ENCODE measurements at regions not wholly inside any gene's neighbourhood (a gene's known extent, or its start where the extent isn't known, plus 50 kb on each side); places are given as distances from the start of the nearest gene placed in this dataset.

GRCh38 chr5:129821477-129822131 lies 73.7 kb downstream of the MINAR2 start:
- Histone ChIP-seq H3K4me3 (ENCODE audit: low read length) (no peak overlapping the region), H3K27ac (ENCODE audit: low read length) (no peak overlapping the region), H3K9me3 (ENCODE audit: control insufficient read depth, insufficient read depth, low read length) (no peaks in the 10 kb centered on the region), H3K27me3 (ENCODE audit: control insufficient read depth, insufficient read depth, low read length) (no peaks in the 10 kb centered on the region), H3K36me3 (ENCODE audit: control insufficient read depth, insufficient read depth, low read length) (no peaks in the 10 kb centered on the region), H3K4me1 (ENCODE audit: control insufficient read depth, insufficient read depth, low read length) (no peaks in the 10 kb centered on the region)
- no CpG with 5 or more reads among the region's 2 CpGs for WGBS (ENCODE audit: insufficient coverage, insufficient read length)
- no peak for DNase-seq (ENCODE audit: low read depth, low spot score)

- Histone ChIP-seq H3K36me3 (ENCODE audit: control insufficient read depth, insufficient read depth, low read length) (no peaks in the 10 kb centered on the region), H3K4me3 (ENCODE audit: low read length) (no peak overlapping the region), H3K27ac (ENCODE audit: low read length) (no peak overlapping the region), H3K9me3 (ENCODE audit: control insufficient read depth, insufficient read depth, low read length) (no peaks in the 10 kb centered on the region), H3K27me3 (ENCODE audit: control insufficient read depth, insufficient read depth, low read length) (no peaks in the 10 kb centered on the region), H3K4me1 (ENCODE audit: control insufficient read depth, insufficient read depth, low read length) (no peaks in the 10 kb centered on the region)
- DNase-seq (ENCODE audit: low read depth, low spot score) = no peak
- no CpG with 5 or more reads among the region's 2 CpGs for WGBS (ENCODE audit: insufficient coverage, insufficient read length)
Measured at GRCh38 chr5:129830288-129830687, 74.0 kb upstream of the CHSY3 start.

- no CpG with 5 or more reads among the region's 2 CpGs for WGBS (ENCODE audit: insufficient coverage, insufficient read length)
- DNase-seq (ENCODE audit: low read depth, low spot score) = no peak
- H3K9me3 ChIP-seq (ENCODE audit: control insufficient read depth, insufficient read depth, low read length) = no peaks in the 10 kb centered on the region
Measured at GRCh38 chr5:129836321-129836720, 67.9 kb upstream of the CHSY3 start.

GRCh38 chr5:129844764-129845163 lies 59.5 kb upstream of the CHSY3 start:
- DNase-seq (ENCODE audit: low read depth, low spot score) = no peak
- H3K27ac ChIP-seq (ENCODE audit: low read length) = no peak overlapping the region
- H3K9me3 ChIP-seq (ENCODE audit: control insufficient read depth, insufficient read depth, low read length) = no peaks in the 10 kb centered on the region
- H3K27me3 ChIP-seq (ENCODE audit: control insufficient read depth, insufficient read depth, low read length) = no peaks in the 10 kb centered on the region
- H3K4me1 ChIP-seq (ENCODE audit: control insufficient read depth, insufficient read depth, low read length) = no peaks in the 10 kb centered on the region
- H3K36me3 ChIP-seq (ENCODE audit: control insufficient read depth, insufficient read depth, low read length) = no peaks in the 10 kb centered on the region
- no peak overlapping the region for H3K4me3 ChIP-seq (ENCODE audit: low read length)

More at GRCh38 chr5:129836321-129836720, 67.9 kb upstream of the CHSY3 start:
- no peak overlapping the region for H3K4me3 ChIP-seq (ENCODE audit: low read length)
- no peaks in the 10 kb centered on the region for H3K36me3 ChIP-seq (ENCODE audit: control insufficient read depth, insufficient read depth, low read length)
- H3K4me1 ChIP-seq (ENCODE audit: control insufficient read depth, insufficient read depth, low read length) = no peaks in the 10 kb centered on the region
- H3K27me3 ChIP-seq (ENCODE audit: control insufficient read depth, insufficient read depth, low read length) = no peaks in the 10 kb centered on the region
- H3K27ac ChIP-seq (ENCODE audit: low read length) = no peak overlapping the region

GRCh38 chr5:129852747-129853352 lies 51.4 kb upstream of the CHSY3 start:
- Histone ChIP-seq H3K4me1 (ENCODE audit: control insufficient read depth, insufficient read depth, low read length) (no peaks in the 10 kb centered on the region), H3K27ac (ENCODE audit: low read length) (no peak overlapping the region), H3K27me3 (ENCODE audit: control insufficient read depth, insufficient read depth, low read length) (no peaks in the 10 kb centered on the region), H3K9me3 (ENCODE audit: control insufficient read depth, insufficient read depth, low read length) (no peaks in the 10 kb centered on the region), H3K36me3 (ENCODE audit: control insufficient read depth, insufficient read depth, low read length) (no peaks in the 10 kb centered on the region), H3K4me3 (ENCODE audit: low read length) (no peak overlapping the region)
- peak; percentile 64 for DNase-seq (ENCODE audit: low read depth, low spot score)
- WGBS (ENCODE audit: insufficient coverage, insufficient read length) = no CpG with 5 or more reads among the region's 6 CpGs

GRCh38 chr5:129853588-129853987 lies 50.7 kb upstream of the CHSY3 start:
- H3K4me3 ChIP-seq (ENCODE audit: low read length) = no peak overlapping the region
- DNase-seq (ENCODE audit: low read depth, low spot score) = no peak
- H3K4me1 ChIP-seq (ENCODE audit: control insufficient read depth, insufficient read depth, low read length) = no peaks in the 10 kb centered on the region
- no peaks in the 10 kb centered on the region for H3K27me3 ChIP-seq (ENCODE audit: control insufficient read depth, insufficient read depth, low read length)
- no peak overlapping the region for H3K27ac ChIP-seq (ENCODE audit: low read length)
- no peaks in the 10 kb centered on the region for H3K9me3 ChIP-seq (ENCODE audit: control insufficient read depth, insufficient read depth, low read length)
- H3K36me3 ChIP-seq (ENCODE audit: control insufficient read depth, insufficient read depth, low read length) = no peaks in the 10 kb centered on the region
- WGBS (ENCODE audit: insufficient coverage, insufficient read length) = no CpG with 5 or more reads among the region's 5 CpGs
